Left lung (tissue), 4 donors: ENCODE measurements at regions not wholly inside any gene's neighbourhood (a gene's known extent, or its start where the extent isn't known, plus 50 kb on each side); places are given as distances from the start of the nearest gene placed in this dataset.

ENCODE experiments used
- ATAC-seq: fragments of 200-7000 bp; cut with Tn5 transposase; one replicate; pipeline ENCODE4 v1.9.1; 2020; ENCODE audit warnings: moderate library complexity
- DNase-seq, 4 donors: peaks; one replicate each; pipeline ENCODE4 v3.0.0-alpha.2; 2013 to 2020
- H3K27ac ChIP-seq, 2 donors: fragments of 200-600 bp; sonication (generic) in 1 of 2; one replicate each; pipeline versions ENCODE4 v1.5.0 to v1.8.0; 2020 to 2021
- H3K27me3 ChIP-seq, 2 donors: fragments of 200-600 bp; sonication (generic) in 1 of 2; one replicate each; pipeline versions ENCODE4 v1.5.0 to v1.8.0; 2020 to 2021
- H3K36me3 ChIP-seq, 2 donors: fragments of 200-600 bp; sonication (generic) in 1 of 2; one replicate each; pipeline versions ENCODE4 v1.5.0 to v1.8.0; 2020 to 2021
- H3K4me1 ChIP-seq, 2 donors: fragments of 200-600 bp; one replicate each; pipeline ENCODE4 v1.8.0; 2021
- H3K4me3 ChIP-seq, 2 donors: fragments of 200-600 bp; sonication (generic) in 1 of 2; one replicate each; pipeline versions ENCODE4 v1.5.0 to v1.8.0; 2020 to 2021; ENCODE audit warnings: mild to moderate bottlenecking in 1 of 2
- H3K9me3 ChIP-seq, 2 donors: fragments of 200-600 bp; sonication (generic) in 1 of 2; one replicate each; pipeline versions ENCODE4 v1.5.0 to v1.8.0; 2020 to 2021
- intact Hi-C, 2 donors: fragments of 100-400 bp; cut with DNase I; formaldehyde crosslinking; loops; one replicate each; pipeline versions ENCODE4 v1.11.2 to v1.14.2; 2022
- TF ChIP-seq, protein P1 (sequence below), 2 donors: fragments of 200-600 bp; sonication (generic) in 1 of 2; IDR thresholded peaks; one replicate each; pipeline versions ENCODE4 v1.5.0 to v1.8.0; 2021; ENCODE audit warnings: antibody characterized with exemption in 2 of 2
- donor health status: DM: no; HTN: yes; CAD: no.
- donor health status: DM: no; HTN: no; CAD: no.

DNA sequence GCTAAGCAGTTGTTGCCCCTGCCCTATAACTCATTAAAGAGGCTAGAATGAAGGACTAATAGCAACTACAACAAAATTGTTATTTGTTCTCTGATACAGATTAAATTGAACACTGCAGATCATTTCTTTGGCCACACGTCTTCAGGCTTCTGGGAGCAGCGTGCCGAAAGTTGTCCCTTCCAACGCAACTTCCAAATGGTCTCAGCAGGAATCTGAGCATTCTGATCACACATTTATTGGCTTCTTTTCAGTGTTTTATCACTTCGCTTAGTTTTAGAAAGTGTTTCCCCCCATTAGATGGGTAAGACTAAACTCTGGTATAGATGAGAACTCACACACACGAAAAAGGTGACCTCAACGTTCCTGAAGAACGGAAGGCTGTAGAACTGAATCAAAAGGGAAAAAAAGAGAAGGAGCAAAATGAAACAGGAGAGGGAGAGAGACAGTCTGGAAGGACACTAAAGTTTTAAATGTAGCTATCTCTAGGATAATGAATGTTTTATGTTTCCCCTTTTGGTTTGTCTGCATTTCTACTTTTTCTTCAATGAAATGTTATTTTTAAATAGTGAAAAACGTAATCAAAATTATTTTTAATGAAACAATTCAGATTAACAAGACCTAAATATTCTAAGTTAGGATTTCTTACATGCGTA, 336.5 kb downstream of the RRAGC start:
- DNase-seq (no peak), ATAC-seq (no peak)
- intact Hi-C loops, result no loop called here
- Histone ChIP-seq H3K4me3 (no peak overlapping the region), H3K36me3 (no peaks in the 10 kb centered on the region), H3K27ac (no peak overlapping the region), H3K4me1 (no peaks in the 10 kb centered on the region), H3K9me3 (no peaks in the 10 kb centered on the region), H3K27me3 (peaks cover 0 to 6% of the 10 kb centered on the region in 2 donors)
- TF ChIP-seq, protein P1, sequence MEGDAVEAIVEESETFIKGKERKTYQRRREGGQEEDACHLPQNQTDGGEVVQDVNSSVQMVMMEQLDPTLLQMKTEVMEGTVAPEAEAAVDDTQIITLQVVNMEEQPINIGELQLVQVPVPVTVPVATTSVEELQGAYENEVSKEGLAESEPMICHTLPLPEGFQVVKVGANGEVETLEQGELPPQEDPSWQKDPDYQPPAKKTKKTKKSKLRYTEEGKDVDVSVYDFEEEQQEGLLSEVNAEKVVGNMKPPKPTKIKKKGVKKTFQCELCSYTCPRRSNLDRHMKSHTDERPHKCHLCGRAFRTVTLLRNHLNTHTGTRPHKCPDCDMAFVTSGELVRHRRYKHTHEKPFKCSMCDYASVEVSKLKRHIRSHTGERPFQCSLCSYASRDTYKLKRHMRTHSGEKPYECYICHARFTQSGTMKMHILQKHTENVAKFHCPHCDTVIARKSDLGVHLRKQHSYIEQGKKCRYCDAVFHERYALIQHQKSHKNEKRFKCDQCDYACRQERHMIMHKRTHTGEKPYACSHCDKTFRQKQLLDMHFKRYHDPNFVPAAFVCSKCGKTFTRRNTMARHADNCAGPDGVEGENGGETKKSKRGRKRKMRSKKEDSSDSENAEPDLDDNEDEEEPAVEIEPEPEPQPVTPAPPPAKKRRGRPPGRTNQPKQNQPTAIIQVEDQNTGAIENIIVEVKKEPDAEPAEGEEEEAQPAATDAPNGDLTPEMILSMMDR (IDR thresholded peaks at IDR 0.05), result no peak

DNA sequence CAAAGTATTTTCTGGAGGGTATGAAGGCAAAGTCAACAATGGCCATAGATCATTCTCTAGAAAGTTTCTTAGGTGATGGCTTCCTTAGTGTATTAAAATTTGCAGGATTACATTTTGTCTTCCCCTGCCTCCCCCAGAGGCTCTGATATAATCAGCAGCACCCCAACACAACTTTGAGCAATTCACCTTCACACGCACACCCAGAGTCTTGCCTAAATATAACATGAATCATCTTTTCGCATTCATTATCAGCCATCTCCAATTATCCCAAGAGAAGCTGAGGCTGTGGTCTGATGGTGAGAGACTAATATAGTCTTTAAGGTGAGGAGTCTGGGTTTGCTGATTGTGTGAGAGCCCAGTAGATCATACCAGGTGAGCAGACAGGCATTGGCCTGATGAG, 343.0 kb downstream of the RRAGC start:
- Histone ChIP-seq H3K9me3 (no peaks in the 10 kb centered on the region), H3K27ac (no peak overlapping the region), H3K36me3 (no peaks in the 10 kb centered on the region), H3K4me1 (no peaks in the 10 kb centered on the region), H3K4me3 (no peak overlapping the region), H3K27me3 (no peaks in the 10 kb centered on the region)
- DNase-seq (no peak), ATAC-seq (no peak)
- intact Hi-C loops, result no loop called here
- TF ChIP-seq, protein P1 (IDR thresholded peaks at IDR 0.05), result no peak

DNA sequence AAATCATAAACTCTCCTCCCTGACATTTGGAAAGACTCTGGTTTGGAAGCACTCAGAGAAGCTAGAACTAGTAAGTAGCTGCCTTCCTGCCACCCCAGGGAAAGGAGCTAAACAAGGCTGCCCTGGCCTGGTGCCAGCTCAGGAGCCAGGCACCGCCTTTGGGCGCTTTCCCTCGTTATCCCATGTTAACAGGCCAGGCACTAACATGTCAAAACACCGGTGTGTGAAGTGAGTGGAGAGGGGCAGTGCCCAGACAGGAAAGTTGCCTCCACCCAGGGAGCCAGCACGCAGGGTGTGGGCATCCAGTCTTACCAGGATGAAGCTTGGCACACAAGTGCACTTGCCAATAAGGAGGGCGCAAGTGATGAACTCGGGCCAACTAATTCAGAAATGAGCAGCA, 346.8 kb downstream of the RRAGC start:
- Histone ChIP-seq H3K9me3 (no peaks in the 10 kb centered on the region), H3K36me3 (no peaks in the 10 kb centered on the region), H3K4me3 (no peak overlapping the region), H3K27ac (no peak overlapping the region), H3K4me1 (peaks cover 4 to 13% of the 10 kb centered on the region in 2 donors), H3K27me3 (peaks cover 3 to 8% of the 10 kb centered on the region in 2 donors)
- ATAC-seq (peak; percentile 41), DNase-seq (peak in 1 of 4 donors; percentile 43)
- TF ChIP-seq, protein P1 (IDR thresholded peaks at IDR 0.05), result no peak
- intact Hi-C loops, result no loop called here

DNA sequence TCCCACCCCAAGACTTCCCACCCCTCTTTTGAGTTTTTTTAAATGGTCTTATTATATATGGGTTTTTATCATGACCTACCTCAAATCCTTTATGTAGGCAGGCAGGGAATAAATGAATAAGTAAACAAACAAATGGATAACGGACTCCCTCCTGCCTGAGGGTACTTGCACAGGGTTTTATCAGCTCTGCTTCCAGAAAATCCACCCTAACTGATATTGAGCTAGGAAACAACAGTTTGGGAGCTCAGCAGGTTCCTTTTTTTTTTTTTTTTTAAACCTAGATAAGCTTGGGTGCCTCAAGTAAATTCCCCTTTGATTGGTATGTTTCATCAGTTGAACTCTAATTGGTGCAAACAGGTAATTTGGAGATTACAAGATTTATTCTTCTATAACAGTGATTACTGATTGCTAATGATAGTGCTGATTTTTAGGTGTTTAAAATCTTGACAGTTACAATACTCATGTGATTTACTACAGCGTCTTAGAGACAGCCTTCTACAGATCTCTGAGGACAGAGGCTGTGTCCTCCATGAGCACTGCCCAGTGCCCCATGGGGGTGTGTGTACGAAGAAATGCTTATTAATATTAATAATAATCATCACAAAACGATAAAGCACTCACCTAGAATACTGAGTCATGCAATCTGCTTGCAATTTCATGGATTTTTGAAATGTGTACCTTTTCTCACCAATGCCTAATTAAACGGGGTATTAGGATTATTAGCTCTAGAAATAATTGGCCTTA, 347.4 kb downstream of the RRAGC start:
- H3K9me3 ChIP-seq, result no peaks in the 10 kb centered on the region
- DNase-seq (no peak), ATAC-seq (no peak)
- no peaks in the 10 kb centered on the region for H3K36me3 ChIP-seq
- TF ChIP-seq, protein P1 (IDR thresholded peaks at IDR 0.05), result no peak
- intact Hi-C loops, result no loop called here
- peaks cover 6 to 17% of the 10 kb centered on the region in 2 donors for H3K4me1 ChIP-seq
- no peak overlapping the region for H3K27ac ChIP-seq
- no peak overlapping the region for H3K4me3 ChIP-seq
- H3K27me3 ChIP-seq, result peaks cover 3 to 8% of the 10 kb centered on the region in 2 donors

DNA sequence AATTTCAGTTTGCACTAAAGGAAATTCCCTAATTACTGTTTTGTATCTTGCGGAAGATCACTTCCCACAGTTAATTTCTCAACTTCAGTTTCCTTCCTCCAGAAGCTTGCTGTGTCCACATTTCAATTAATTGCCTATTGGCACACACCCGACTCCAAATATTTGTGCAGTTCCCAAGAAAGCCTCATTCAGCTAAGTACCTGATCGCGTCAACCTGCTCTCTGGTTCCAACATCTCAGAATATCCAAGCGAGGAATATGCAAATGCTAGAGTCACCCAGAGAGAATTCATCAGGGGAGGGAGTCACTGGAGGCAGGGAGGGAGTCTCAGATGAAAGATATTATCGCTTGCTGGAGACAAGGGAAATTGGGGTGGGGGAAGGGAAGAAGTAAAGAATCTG, 351.3 kb downstream of the RRAGC start:
- peak; percentile 94 for ATAC-seq
- H3K36me3 ChIP-seq, result no peaks in the 10 kb centered on the region
- TF ChIP-seq, protein P1 (IDR thresholded peaks at IDR 0.05), result no peak

More for the DNA sequence above, 351.3 kb downstream of the RRAGC start:
- Histone ChIP-seq H3K27ac (peak overlapping the region in 1 of 2 donors; percentile 66), H3K27me3 (peaks cover 3 to 8% of the 10 kb centered on the region in 2 donors), H3K9me3 (no peaks in the 10 kb centered on the region), H3K4me1 (peaks cover 6 to 21% of the 10 kb centered on the region in 2 donors), H3K4me3 (no peak overlapping the region)
- intact Hi-C loops, result no loop called here
- peak in 1 of 4 donors; percentile 47 for DNase-seq
